SK-N-SH (cell line): ENCODE measurements at regions not wholly inside any gene's neighbourhood (a gene's known extent, or its start where the extent isn't known, plus 50 kb on each side); places are given as distances from the start of the nearest gene placed in this dataset.

Experiments
- CTCF ChIA-PET: fragments of 300-600, 350-600 bp; formaldehyde crosslinking; extraction: SDS; loops from one replicate; lab custom pipeline; 2021; lab: Yijun Ruan, JAX
- POLR2A ChIA-PET: fragments of 350-600 bp; sonication (Branson Sonifier 250); formaldehyde crosslinking; extraction: SDS; loops from one replicate; lab custom pipeline; 2020; ENCODE audit warnings: antibody characterized with exemption, inconsistent platforms; lab: Yijun Ruan, JAX
- DNase-seq: peaks from one replicate; pipeline ENCODE4 v3.0.0; 2012
- H2AFZ ChIP-seq: fragments of 200-600 bp; sonication (generic); 2 replicates; pipeline ENCODE4 v1.8.1; 2016; ENCODE audit warnings: antibody characterized with exemption, mild to moderate bottlenecking, low read depth
- H3F3A ChIP-seq: fragments of 200-600 bp; sonication (generic); replicated peaks from 2 replicates; pipeline ENCODE3; 2016; ENCODE audit warnings: antibody characterized with exemption, mild to moderate bottlenecking; ENCODE audit not compliant: insufficient read depth
- H3K27ac ChIP-seq, 2 experiments: fragments of 200-500 bp in 1 of 2; fragments of 200-600 bp in 1 of 2; sonication (Bioruptor generic) in 1 of 2; sonication (generic), shearing (Covaris generic) in 1 of 2; 2 replicates each; pipeline versions ENCODE4 v1.5.1 to v1.6.1; 2014 to 2016; ENCODE audit warnings: low read depth in 2 of 2, inconsistent platforms in 1 of 2, low read length in 1 of 2, mild to moderate bottlenecking in 1 of 2, mixed read lengths in 1 of 2
- H3K27me3 ChIP-seq: fragments of 200-600 bp; sonication (generic), shearing (Covaris generic); 2 replicates; pipeline ENCODE4 v1.6.1; 2016; ENCODE audit warnings: mixed run types; ENCODE audit not compliant: insufficient read depth
- H3K36me3 ChIP-seq, 2 experiments: fragments of 200-500 bp in 1 of 2; fragments of 200-600 bp in 1 of 2; sonication (Bioruptor generic) in 1 of 2; sonication (generic) in 1 of 2; replicated peaks in 1 of 2; 2 replicates each; pipeline versions ENCODE3 to v1.5.1; 2014 to 2016; ENCODE audit warnings: low read length in 1 of 2, mild to moderate bottlenecking in 1 of 2; ENCODE audit not compliant: insufficient read depth in 2 of 2, control insufficient read depth in 1 of 2
- H3K4me1 ChIP-seq, 2 experiments: fragments of 200-500 bp in 1 of 2; fragments of 200-600 bp in 1 of 2; sonication (Bioruptor generic) in 1 of 2; sonication (generic), shearing (Covaris generic) in 1 of 2; 2 replicates each; pipeline versions ENCODE4 v1.5.1 to v1.6.1; 2014 to 2016; ENCODE audit warnings: low read depth in 1 of 2, low read length in 1 of 2, mixed run types in 1 of 2; ENCODE audit not compliant: insufficient read depth in 2 of 2, control insufficient read depth in 1 of 2
- H3K4me2 ChIP-seq: fragments of 200-600 bp; sonication (generic), shearing (Covaris generic); 2 replicates; pipeline ENCODE4 v1.6.1; 2017; ENCODE audit warnings: mixed run types
- H3K4me3 ChIP-seq, 2 experiments: fragments of 200-500 bp in 1 of 2; fragments of 200-600 bp in 1 of 2; sonication (Bioruptor generic) in 1 of 2; sonication (generic), shearing (Covaris generic) in 1 of 2; 2 replicates each; pipeline versions ENCODE4 v1.5.1 to v1.8.1; 2014 to 2016; ENCODE audit warnings: low read depth in 2 of 2, inconsistent platforms in 1 of 2, low read length in 1 of 2, mild to moderate bottlenecking in 1 of 2, mixed read lengths in 1 of 2, moderate library complexity in 1 of 2
- H3K79me2 ChIP-seq: fragments of 200-600 bp; sonication (generic); 2 replicates; pipeline ENCODE4 v1.8.1; 2017; ENCODE audit warnings: mild to moderate bottlenecking; ENCODE audit not compliant: insufficient read depth
- H3K9ac ChIP-seq: fragments of 200-600 bp; sonication (generic); 2 replicates; pipeline ENCODE4 v1.6.1; 2017; ENCODE audit warnings: mixed run types
- H3K9me2 ChIP-seq: fragments of 200-600 bp; sonication (generic); 2 replicates; pipeline ENCODE4 v1.6.1; 2017; ENCODE audit warnings: mixed run types
- H3K9me3 ChIP-seq: fragments of 200-600 bp; sonication (generic); 2 replicates; pipeline ENCODE4 v1.6.1; 2017; ENCODE audit warnings: mixed run types, mild to moderate bottlenecking, moderate library complexity
- H4K20me1 ChIP-seq: fragments of 200-600 bp; sonication (generic); 2 replicates; pipeline ENCODE4 v1.6.1; 2017; ENCODE audit warnings: mild to moderate bottlenecking, mixed run types; ENCODE audit not compliant: insufficient read depth
- CTCF ChIP-seq: fragments of 200-600 bp; sonication (generic); IDR thresholded peaks from 2 replicates; pipeline ENCODE4 v1.6.1; 2017; ENCODE audit warnings: antibody characterized with exemption, mild to moderate bottlenecking, moderate library complexity
- ELF1 ChIP-seq: IDR thresholded peaks from 2 replicates; pipeline ENCODE4 v1.4.0; 2012
- EP300 ChIP-seq, 2 experiments: IDR thresholded peaks; 2 replicates each; pipeline versions ENCODE4 v1.4.0 to v1.6.1; 2012; ENCODE audit warnings: borderline replicate concordance in 1 of 2, low read depth in 1 of 2, low read length in 1 of 2
- FOSL2 ChIP-seq: IDR thresholded peaks from 2 replicates; pipeline ENCODE4 v1.4.0; 2012; ENCODE audit warnings: low read depth, mild to moderate bottlenecking, moderate library complexity, borderline replicate concordance
- FOXM1 ChIP-seq: IDR thresholded peaks from 2 replicates; pipeline ENCODE4 v1.4.0; 2012; ENCODE audit warnings: low read depth, mild to moderate bottlenecking
- MAX ChIP-seq: IDR thresholded peaks from 2 replicates; pipeline ENCODE4 v1.4.0; 2012; ENCODE audit warnings: low read depth
- MEF2A ChIP-seq: IDR thresholded peaks from 2 replicates; pipeline ENCODE4 v1.4.0; 2012; ENCODE audit warnings: low read depth, borderline replicate concordance
- MXI1 ChIP-seq: IDR thresholded peaks from 2 replicates; pipeline ENCODE4 v1.6.1; 2012; ENCODE audit warnings: mild to moderate bottlenecking, low read depth, low read length, improper control_type of control experiment
- NFIC ChIP-seq: IDR thresholded peaks from 2 replicates; pipeline ENCODE4 v1.4.0; 2012; ENCODE audit warnings: borderline replicate concordance
- POLR2AphosphoS5 ChIP-seq: IDR thresholded peaks from 2 replicates; pipeline ENCODE4 v1.6.1; 2012; ENCODE audit warnings: low read depth, low read length
- RCOR1 ChIP-seq: fragments of 150-350 bp; IDR thresholded peaks from 2 replicates; pipeline ENCODE4 v1.6.1; 2017; ENCODE audit warnings: antibody characterized with exemption, low read length
- REST ChIP-seq: IDR thresholded peaks from 2 replicates; pipeline ENCODE4 v1.6.1; 2012; ENCODE audit warnings: mild to moderate bottlenecking, low read depth, low read length, moderate library complexity
- RFX5 ChIP-seq: IDR thresholded peaks from 2 replicates; pipeline ENCODE4 v1.6.1; 2012; ENCODE audit warnings: mild to moderate bottlenecking, improper control_type of control experiment, low read length
- RXRA ChIP-seq: IDR thresholded peaks from 2 replicates; pipeline ENCODE4 v1.4.0; 2012; ENCODE audit warnings: low read depth, mild to moderate bottlenecking, borderline replicate concordance
- SIN3A ChIP-seq: IDR thresholded peaks from 2 replicates; pipeline ENCODE4 v1.6.1; 2012; ENCODE audit warnings: low read depth, mild to moderate bottlenecking, low read length, moderate library complexity, borderline replicate concordance
- TCF12 ChIP-seq: IDR thresholded peaks from 2 replicates; pipeline ENCODE4 v1.4.0; 2012
- USF1 ChIP-seq: IDR thresholded peaks from 2 replicates; pipeline ENCODE4 v1.4.0; 2012; ENCODE audit warnings: low read depth, borderline replicate concordance
- YY1 ChIP-seq: IDR thresholded peaks from 2 replicates; pipeline ENCODE4 v1.4.0; 2012; ENCODE audit warnings: low read depth, mild to moderate bottlenecking
- WGBS: methylation state at CpG from one replicate; pipeline ENCODE4 v1.1.6; 2017; ENCODE audit warnings: low lambda C conversion rate; 5-methylcytosine and 5-hydroxymethylcytosine counted together

GRCh38 chrX:981791-982626 is 230.4 kb downstream of the CRLF2 start:
- no peak overlapping the region for H3K27ac ChIP-seq
- no peak overlapping the region for H2AFZ ChIP-seq
- H3F3A ChIP-seq: no peaks in the 10 kb centered on the region
- H3K36me3 ChIP-seq: no peaks in the 10 kb centered on the region
- H3K79me2 ChIP-seq: no peaks in the 10 kb centered on the region
- no peaks in the 10 kb centered on the region for H3K9me2 ChIP-seq
- no peak overlapping the region for H3K9ac ChIP-seq
- no peaks in the 10 kb centered on the region; the same call in 1 of the 2 replicates for H3K27me3 ChIP-seq
- 28% methylated on average over 19 of the region's 20 CpGs for WGBS
- DNase-seq: no peak
- H3K4me2 ChIP-seq: no peak overlapping the region
- ChIA-PET CTCF (no interaction called here), POLR2A (no interaction called here)
- no peaks in the 10 kb centered on the region for H3K9me3 ChIP-seq
- H3K4me1 ChIP-seq: no peaks in the 10 kb centered on the region
- H4K20me1 ChIP-seq: no peaks in the 10 kb centered on the region
- no peak overlapping the region for H3K4me3 ChIP-seq
- TF ChIP-seq RXRA (no peak), POLR2AphosphoS5 (no peak), YY1 (no peak), FOSL2 (no peak), CTCF (no peak), USF1 (no peak), MXI1 (no peak), TCF12 (no peak), SIN3A (no peak), REST (no peak), MEF2A (no peak), FOXM1 (no peak), RFX5 (no peak), EP300 (IDR thresholded peaks at IDR 0.05; ENCODE audit: borderline replicate concordance in 1 of 2, low read depth in 1 of 2, low read length in 1 of 2) (no peak), RCOR1 (no peak), MAX (no peak), NFIC (no peak), ELF1 (no peak)
